Left ventricle myocardium inferior (tissue), 1 donor: ENCODE measurements at regions not wholly inside any gene's neighbourhood (a gene's known extent, or its start where the extent isn't known, plus 50 kb on each side); places are given as distances from the start of the nearest gene placed in this dataset.

ENCODE experiments used
- DNase-seq: peaks from one replicate; pipeline ENCODE4 v3.0.0-alpha.2; 2020
- H3K27ac ChIP-seq: fragments of 200-600 bp; replicated peaks from 2 replicates; pipeline ENCODE4 v1.8.0; 2021
- H3K27me3 ChIP-seq: fragments of 200-600 bp; 2 replicates; pipeline ENCODE4 v1.8.0; 2021; ENCODE audit warnings: low read depth
- H3K36me3 ChIP-seq: fragments of 200-600 bp; 2 replicates; pipeline ENCODE4 v1.8.0; 2021
- H3K4me1 ChIP-seq: fragments of 200-600 bp; 2 replicates; pipeline ENCODE4 v1.8.0; 2021
- H3K4me3 ChIP-seq: fragments of 200-600 bp; 2 replicates; pipeline ENCODE4 v1.8.0; 2021; ENCODE audit warnings: mild to moderate bottlenecking, moderate library complexity
- H3K9me3 ChIP-seq: fragments of 200-600 bp; replicated peaks from 2 replicates; pipeline ENCODE4 v1.8.0; 2021
- CTCF ChIP-seq: fragments of 200-600 bp; IDR thresholded peaks from 2 replicates; pipeline ENCODE4 v1.8.0; 2021; ENCODE audit warnings: antibody characterized with exemption, mild to moderate bottlenecking, borderline replicate concordance
- intact Hi-C: fragments of 100-400 bp; cut with micrococcal nuclease; formaldehyde crosslinking; loops from one replicate; pipeline ENCODE4 v1.11.0; 2022
- donor health status: DM: no; HTN: yes; CAD: no; lungs with severe emphysema.

- no peak overlapping the region for H3K4me3 ChIP-seq
- no peaks in the 10 kb centered on the region for H3K27me3 ChIP-seq
- H3K36me3 ChIP-seq, result no peaks in the 10 kb centered on the region
- intact Hi-C loops, result no loop called here
- DNase-seq, result no peak
- no peaks in the 10 kb centered on the region for H3K9me3 ChIP-seq
- TF ChIP-seq CTCF, result no peak
- H3K27ac ChIP-seq, result no peak overlapping the region
- H3K4me1 ChIP-seq, result no peaks in the 10 kb centered on the region
Observed at GRCh38 chr7:108770981-108771745, 201.5 kb downstream of the DNAJB9 start.

GRCh38 chr7:108771853-108772252, 202.2 kb downstream of the DNAJB9 start:
- no peak overlapping the region for H3K4me3 ChIP-seq
- TF ChIP-seq CTCF, result no peak
- no peaks in the 10 kb centered on the region for H3K36me3 ChIP-seq
- H3K27me3 ChIP-seq, result no peaks in the 10 kb centered on the region
- DNase-seq, result no peak
- no peaks in the 10 kb centered on the region for H3K4me1 ChIP-seq
- no peaks in the 10 kb centered on the region for H3K9me3 ChIP-seq
- intact Hi-C loops, result no loop called here
- H3K27ac ChIP-seq, result no peak overlapping the region

- TF ChIP-seq CTCF, result no peak
- no peak for DNase-seq
- intact Hi-C loops, result no loop called here
- Histone ChIP-seq H3K36me3 (no peaks in the 10 kb centered on the region), H3K9me3 (no peaks in the 10 kb centered on the region), H3K4me1 (no peaks in the 10 kb centered on the region), H3K4me3 (no peak overlapping the region), H3K27me3 (no peaks in the 10 kb centered on the region), H3K27ac (no peak overlapping the region)
Observed at GRCh38 chr7:108777966-108778365, 208.3 kb downstream of the DNAJB9 start.

DNA sequence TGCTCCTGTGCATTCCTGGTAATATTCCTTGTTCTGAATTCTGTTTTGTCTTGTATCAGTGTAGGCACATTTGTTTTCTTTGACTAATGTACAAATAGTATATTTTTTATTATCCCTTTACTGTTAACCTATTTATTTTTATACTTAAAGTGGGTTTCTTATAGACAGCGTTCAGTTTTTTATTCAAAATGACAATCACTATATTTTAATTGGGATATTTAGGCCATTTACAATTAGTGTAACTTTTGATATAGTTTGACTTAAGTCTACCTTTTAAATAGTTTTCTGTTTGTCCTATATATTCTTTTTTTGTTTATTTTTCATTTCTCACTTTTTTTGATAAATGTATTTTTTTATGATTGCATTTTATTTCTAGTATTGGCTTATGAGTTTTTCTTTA, 219.8 kb downstream of the DNAJB9 start:
- no peak for TF ChIP-seq CTCF
- DNase-seq, result no peak
- no peaks in the 10 kb centered on the region for H3K4me1 ChIP-seq
- H3K4me3 ChIP-seq, result no peak overlapping the region
- H3K9me3 ChIP-seq, result peaks cover 53% of the 10 kb centered on the region
- intact Hi-C loops, result no loop called here
- no peaks in the 10 kb centered on the region for H3K27me3 ChIP-seq
- no peak overlapping the region for H3K27ac ChIP-seq
- no peaks in the 10 kb centered on the region for H3K36me3 ChIP-seq

GRCh38 chr7:108794466-108794865, 224.8 kb downstream of the DNAJB9 start:
- Histone ChIP-seq H3K27ac (no peak overlapping the region), H3K4me1 (no peaks in the 10 kb centered on the region), H3K4me3 (no peak overlapping the region), H3K9me3 (peaks cover 27% of the 10 kb centered on the region), H3K27me3 (no peaks in the 10 kb centered on the region), H3K36me3 (no peaks in the 10 kb centered on the region)
- TF ChIP-seq CTCF, result no peak
- no peak for DNase-seq
- intact Hi-C loops, result no loop called here
